HFF-Myc (cell line): ENCODE measurements at regions not wholly inside any gene's neighbourhood (a gene's known extent, or its start where the extent isn't known, plus 50 kb on each side); places are given as distances from the start of the nearest gene placed in this dataset.

Source experiments
- DNase-seq: peaks from one replicate; pipeline ENCODE4 v3.0.0-alpha.2; 2011; ENCODE audit warnings: low read depth; ENCODE audit errors: extremely low read depth
- H3K4me3 ChIP-seq: replicated peaks from 2 replicates; pipeline ENCODE4 v1.5.1; 2011; ENCODE audit warnings: low read depth, mild to moderate bottlenecking, control low read depth, low read length
- CTCF ChIP-seq: IDR thresholded peaks from 2 replicates; pipeline ENCODE4 v1.5.1; 2012; ENCODE audit warnings: mild to moderate bottlenecking, low read depth, low read length, control low read depth; ENCODE audit errors: missing control alignments

GRCh38 chr14:98177551-98177950 lies 1094.4 kb downstream of the BCL11B start:
- no peak for DNase-seq
- no peak for TF ChIP-seq CTCF
- no peak overlapping the region for H3K4me3 ChIP-seq

- H3K4me3 ChIP-seq, result no peak overlapping the region
- no peak for DNase-seq
- no peak for TF ChIP-seq CTCF
Measured at GRCh38 chr14:98181241-98181640, 1090.8 kb downstream of the BCL11B start.

DNA sequence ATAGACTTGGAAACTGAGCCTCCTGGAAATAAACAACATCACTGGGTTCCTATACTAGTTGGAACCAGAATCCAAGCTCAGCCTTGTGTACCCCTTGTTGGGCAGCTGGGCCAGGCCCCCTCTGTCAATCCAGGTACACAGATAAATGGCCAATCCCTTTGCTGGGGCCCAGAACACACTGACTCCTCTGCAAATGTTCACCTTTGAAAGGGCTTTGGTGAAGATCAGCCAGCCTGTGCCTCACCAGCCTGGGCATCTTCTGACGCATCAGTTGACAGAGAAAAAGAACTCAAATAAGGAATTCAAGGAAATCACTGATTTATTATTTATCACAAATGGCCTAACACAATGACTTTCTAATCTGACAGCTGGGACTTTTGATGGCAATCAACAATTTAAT lies 1090.2 kb downstream of the BCL11B start:
- DNase-seq, result no peak
- TF ChIP-seq CTCF, result no peak

GRCh38 chr14:98182393-98183055 lies 1089.5 kb downstream of the BCL11B start:
- H3K4me3 ChIP-seq, result no peak overlapping the region
- no peak for TF ChIP-seq CTCF
- DNase-seq, result no peak

More for the DNA sequence above, 1090.2 kb downstream of the BCL11B start:
- H3K4me3 ChIP-seq, result no peak overlapping the region

DNA sequence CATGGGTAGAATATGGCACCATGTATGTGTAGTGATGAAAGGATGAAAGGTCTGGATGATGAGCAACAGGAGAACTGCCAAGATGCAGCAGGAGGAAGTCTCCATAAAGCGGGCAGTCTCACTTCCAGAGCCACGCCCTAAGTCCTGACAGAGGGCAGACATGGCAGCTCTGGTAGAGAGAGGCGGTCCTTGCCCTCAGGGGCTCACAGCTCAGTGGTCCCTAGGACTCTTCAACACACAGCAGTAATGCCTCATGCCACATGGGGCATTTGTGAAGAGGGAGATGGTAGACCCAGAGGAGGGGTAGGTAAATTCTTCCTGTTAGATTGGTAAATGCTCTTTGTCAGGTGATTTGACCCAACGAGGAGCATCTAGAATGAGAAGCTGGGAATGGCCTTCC lies 1088.4 kb downstream of the BCL11B start:
- H3K4me3 ChIP-seq, result no peak overlapping the region
- no peak for DNase-seq
- no peak for TF ChIP-seq CTCF

DNA sequence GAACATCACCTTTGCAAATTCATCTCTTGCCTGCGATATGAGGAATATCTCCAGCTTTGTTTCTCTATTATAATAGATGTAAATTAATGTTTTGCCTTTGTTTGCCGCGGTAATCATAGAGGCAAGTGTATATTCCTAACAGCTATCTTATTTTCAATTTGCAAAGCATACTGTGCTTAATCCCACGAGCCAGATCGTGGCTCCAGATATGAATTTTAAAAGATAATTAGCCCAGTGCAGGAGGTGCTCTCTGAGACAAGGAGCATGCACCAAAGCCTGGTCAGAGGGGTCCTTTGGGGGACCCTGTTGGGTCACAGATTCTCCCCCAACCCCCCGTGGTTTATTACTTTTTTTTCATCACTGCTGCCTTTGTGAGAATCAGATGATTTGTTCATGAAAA lies 1087.5 kb downstream of the BCL11B start:
- no peak for DNase-seq
- TF ChIP-seq CTCF, result no peak
- no peak overlapping the region for H3K4me3 ChIP-seq

GRCh38 chr14:98185036-98185435 lies 1087.0 kb downstream of the BCL11B start:
- no peak for TF ChIP-seq CTCF
- no peak overlapping the region for H3K4me3 ChIP-seq
- no peak for DNase-seq
